ENCODE measurements at regions not wholly inside any gene's neighbourhood (a gene's known extent, or its start where the extent isn't known, plus 50 kb on each side); places are given as distances from the start of the nearest gene placed in this dataset.
"Not testable (repeated sequence)": the region's sequence is repeated elsewhere in the genome, so short reads cannot be mapped to it uniquely, and the experiment has no call there.

GRCh38 chr16:76121636-76122035 is 155.6 kb upstream of the CNTNAP4 start:
- Histone ChIP-seq H3K36me3 (ENCODE audit: insufficient read depth, low read length) (no peaks in the 10 kb centered on the region), H3K4me2 (ENCODE audit: low read depth, low read length, poor library complexity, severe bottlenecking) (no peak overlapping the region), H4K20me1 (ENCODE audit: insufficient read depth, low read length, poor library complexity, severe bottlenecking) (no peaks in the 10 kb centered on the region), H3K9ac (ENCODE audit: low read depth, low read length, poor library complexity, severe bottlenecking) (no peak overlapping the region), H3K4me3 (ENCODE audit: low read length, poor library complexity, severe bottlenecking) (no peak overlapping the region), H3K27me3 (ENCODE audit: insufficient read depth, low read length, poor library complexity, severe bottlenecking) (no peaks in the 10 kb centered on the region), H2AFZ (ENCODE audit: low read length) (no peak overlapping the region), H3K79me2 (ENCODE audit: insufficient read depth, low read length) (no peaks in the 10 kb centered on the region), H3K9me2 (replicated peaks; ENCODE audit: low read depth, low read length) (no peaks in the 10 kb centered on the region), H3F3A (ENCODE audit: low read depth) (no peaks in the 10 kb centered on the region), H3K9me3 (ENCODE audit: insufficient read depth, low read depth, low read length) (no peaks in the 10 kb centered on the region), H3K4me1 (ENCODE audit: insufficient read depth, low read length, poor library complexity, severe bottlenecking) (no peaks in the 10 kb centered on the region)
- TF ChIP-seq CTCF (conservative IDR thresholded peaks at IDR 0.05; ENCODE audit: low read length) (no peak), EZH2phosphoT487 (IDR thresholded peaks at IDR 0.05; ENCODE audit: borderline replicate concordance) (no peak)

- Histone ChIP-seq H3K9me2 (replicated peaks; ENCODE audit: low read depth, low read length) (no peaks in the 10 kb centered on the region), H2AFZ (ENCODE audit: low read length) (no peak overlapping the region), H3K79me2 (ENCODE audit: insufficient read depth, low read length) (no peaks in the 10 kb centered on the region), H4K20me1 (ENCODE audit: insufficient read depth, low read length, poor library complexity, severe bottlenecking) (no peaks in the 10 kb centered on the region), H3K36me3 (ENCODE audit: insufficient read depth, low read length) (no peaks in the 10 kb centered on the region), H3K4me1 (ENCODE audit: insufficient read depth, low read length, poor library complexity, severe bottlenecking) (no peaks in the 10 kb centered on the region), H3K4me3 (ENCODE audit: low read length, poor library complexity, severe bottlenecking) (no peak overlapping the region), H3F3A (ENCODE audit: low read depth) (no peaks in the 10 kb centered on the region), H3K4me2 (ENCODE audit: low read depth, low read length, poor library complexity, severe bottlenecking) (no peak overlapping the region), H3K9ac (ENCODE audit: low read depth, low read length, poor library complexity, severe bottlenecking) (no peak overlapping the region), H3K9me3 (ENCODE audit: insufficient read depth, low read depth, low read length) (no peaks in the 10 kb centered on the region), H3K27me3 (ENCODE audit: insufficient read depth, low read length, poor library complexity, severe bottlenecking) (no peaks in the 10 kb centered on the region)
- TF ChIP-seq CTCF (conservative IDR thresholded peaks at IDR 0.05; ENCODE audit: low read length) (no peak), EZH2phosphoT487 (IDR thresholded peaks at IDR 0.05; ENCODE audit: borderline replicate concordance) (no peak)
Measured at GRCh38 chr16:76123966-76124365, 153.2 kb upstream of the CNTNAP4 start.

- Histone ChIP-seq H3K9ac (ENCODE audit: low read depth, low read length, poor library complexity, severe bottlenecking) (no peak overlapping the region), H3K9me2 (replicated peaks; ENCODE audit: low read depth, low read length) (no peaks in the 10 kb centered on the region), H4K20me1 (ENCODE audit: insufficient read depth, low read length, poor library complexity, severe bottlenecking) (no peaks in the 10 kb centered on the region), H3K27me3 (ENCODE audit: insufficient read depth, low read length, poor library complexity, severe bottlenecking) (no peaks in the 10 kb centered on the region), H3K36me3 (ENCODE audit: insufficient read depth, low read length) (no peaks in the 10 kb centered on the region), H3K4me3 (ENCODE audit: low read length, poor library complexity, severe bottlenecking) (no peak overlapping the region), H3K4me1 (ENCODE audit: insufficient read depth, low read length, poor library complexity, severe bottlenecking) (no peaks in the 10 kb centered on the region), H3F3A (ENCODE audit: low read depth) (no peaks in the 10 kb centered on the region), H3K4me2 (ENCODE audit: low read depth, low read length, poor library complexity, severe bottlenecking) (no peak overlapping the region), H3K9me3 (ENCODE audit: insufficient read depth, low read depth, low read length) (no peaks in the 10 kb centered on the region), H2AFZ (ENCODE audit: low read length) (no peak overlapping the region), H3K79me2 (ENCODE audit: insufficient read depth, low read length) (no peaks in the 10 kb centered on the region)
- TF ChIP-seq EZH2phosphoT487 (IDR thresholded peaks at IDR 0.05; ENCODE audit: borderline replicate concordance): no peak
- TF ChIP-seq CTCF (conservative IDR thresholded peaks at IDR 0.05; ENCODE audit: low read length): no peak
Measured at GRCh38 chr16:76125871-76126270, 151.3 kb upstream of the CNTNAP4 start.

- not testable (repeated sequence) for H3K4me1 ChIP-seq (ENCODE audit: insufficient read depth, low read length, poor library complexity, severe bottlenecking); H3K9me3 ChIP-seq (ENCODE audit: insufficient read depth, low read depth, low read length); H3K4me2 ChIP-seq (ENCODE audit: low read depth, low read length, poor library complexity, severe bottlenecking)
Measured at GRCh38 chr16:76138056-76138455, 139.1 kb upstream of the CNTNAP4 start.

More at GRCh38 chr16:76138056-76138455, 139.1 kb upstream of the CNTNAP4 start:
- not testable (repeated sequence) for H2AFZ ChIP-seq (ENCODE audit: low read length); H3K9me2 ChIP-seq (replicated peaks; ENCODE audit: low read depth, low read length); H3K36me3 ChIP-seq (ENCODE audit: insufficient read depth, low read length); H4K20me1 ChIP-seq (ENCODE audit: insufficient read depth, low read length, poor library complexity, severe bottlenecking); H3K9ac ChIP-seq (ENCODE audit: low read depth, low read length, poor library complexity, severe bottlenecking); H3K27me3 ChIP-seq (ENCODE audit: insufficient read depth, low read length, poor library complexity, severe bottlenecking); H3F3A ChIP-seq (ENCODE audit: low read depth); H3K4me3 ChIP-seq (ENCODE audit: low read length, poor library complexity, severe bottlenecking); H3K79me2 ChIP-seq (ENCODE audit: insufficient read depth, low read length)

All from Loucy (cell line).